Stomach (tissue), 4 donors: ENCODE measurements at regions not wholly inside any gene's neighbourhood (a gene's known extent, or its start where the extent isn't known, plus 50 kb on each side); places are given as distances from the start of the nearest gene placed in this dataset.
"Not testable (repeated sequence)": the region's sequence is repeated elsewhere in the genome, so short reads cannot be mapped to it uniquely, and the experiment has no call there.

ENCODE experiments used
- POLR2A ChIP-seq, 4 donors: fragments of 450-650 bp; IDR thresholded peaks; one replicate each; pipeline ENCODE4 v1.6.1; 2016; ENCODE audit warnings: antibody characterized with exemption in 4 of 4, control low read depth in 2 of 4, mild to moderate bottlenecking in 1 of 4, moderate library complexity in 1 of 4
- TF ChIP-seq, protein P1 (sequence below), 7 experiments: fragments of 450-650 bp in 4 of 7; fragments of 200-600 bp in 3 of 7; sonication (generic) in 3 of 7; IDR thresholded peaks; one replicate each; pipeline ENCODE4 v1.5.1; 2016 to 2019; ENCODE audit warnings: antibody characterized with exemption in 7 of 7, control low read depth in 2 of 7, mild to moderate bottlenecking in 1 of 7

DNA sequence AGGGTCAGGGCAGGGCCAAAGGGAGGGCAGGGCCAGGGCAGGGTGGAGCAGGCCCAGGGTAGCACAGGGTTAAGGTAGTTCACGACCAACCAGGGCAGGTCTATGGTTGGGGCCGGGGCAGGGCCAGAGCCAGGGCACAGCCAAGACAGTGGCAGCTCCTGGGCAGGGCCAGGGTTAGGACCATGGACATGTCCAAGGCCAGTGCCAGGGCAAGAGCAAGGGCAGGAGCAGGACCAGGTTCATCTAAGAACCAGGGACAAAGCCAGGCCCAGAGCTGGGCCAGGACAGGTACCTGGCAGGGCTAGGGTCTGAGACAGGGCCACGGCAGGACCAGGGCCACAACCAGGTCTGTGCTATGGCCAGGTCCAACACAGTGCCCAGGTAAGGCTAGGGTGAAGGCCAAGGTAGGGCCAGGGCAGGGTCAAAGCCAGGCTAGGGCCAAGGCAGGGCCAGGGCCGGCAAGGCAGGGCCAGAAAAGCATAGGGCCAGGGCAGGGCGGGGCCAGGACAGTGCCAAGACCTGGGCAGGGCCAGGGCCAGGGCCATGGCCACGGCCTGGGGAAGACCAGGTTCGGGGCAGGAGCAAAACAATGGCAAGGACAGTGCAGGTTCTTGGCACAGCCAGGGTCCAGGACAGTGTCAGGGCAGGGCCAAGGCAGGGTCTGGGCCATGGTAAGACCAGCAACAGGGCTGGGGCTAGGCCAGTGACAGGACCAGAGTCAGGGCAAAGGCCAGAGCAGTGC is 2874.4 kb downstream of the RPIA start:
- not testable (repeated sequence) for TF ChIP-seq POLR2A (IDR thresholded peaks at IDR 0.05)
- TF ChIP-seq, protein P1, sequence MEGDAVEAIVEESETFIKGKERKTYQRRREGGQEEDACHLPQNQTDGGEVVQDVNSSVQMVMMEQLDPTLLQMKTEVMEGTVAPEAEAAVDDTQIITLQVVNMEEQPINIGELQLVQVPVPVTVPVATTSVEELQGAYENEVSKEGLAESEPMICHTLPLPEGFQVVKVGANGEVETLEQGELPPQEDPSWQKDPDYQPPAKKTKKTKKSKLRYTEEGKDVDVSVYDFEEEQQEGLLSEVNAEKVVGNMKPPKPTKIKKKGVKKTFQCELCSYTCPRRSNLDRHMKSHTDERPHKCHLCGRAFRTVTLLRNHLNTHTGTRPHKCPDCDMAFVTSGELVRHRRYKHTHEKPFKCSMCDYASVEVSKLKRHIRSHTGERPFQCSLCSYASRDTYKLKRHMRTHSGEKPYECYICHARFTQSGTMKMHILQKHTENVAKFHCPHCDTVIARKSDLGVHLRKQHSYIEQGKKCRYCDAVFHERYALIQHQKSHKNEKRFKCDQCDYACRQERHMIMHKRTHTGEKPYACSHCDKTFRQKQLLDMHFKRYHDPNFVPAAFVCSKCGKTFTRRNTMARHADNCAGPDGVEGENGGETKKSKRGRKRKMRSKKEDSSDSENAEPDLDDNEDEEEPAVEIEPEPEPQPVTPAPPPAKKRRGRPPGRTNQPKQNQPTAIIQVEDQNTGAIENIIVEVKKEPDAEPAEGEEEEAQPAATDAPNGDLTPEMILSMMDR (IDR thresholded peaks at IDR 0.05): not testable (repeated sequence)
